ENCODE measurements at regions not wholly inside any gene's neighbourhood (a gene's known extent, or its start where the extent isn't known, plus 50 kb on each side); places are given as distances from the start of the nearest gene placed in this dataset.

DNA sequence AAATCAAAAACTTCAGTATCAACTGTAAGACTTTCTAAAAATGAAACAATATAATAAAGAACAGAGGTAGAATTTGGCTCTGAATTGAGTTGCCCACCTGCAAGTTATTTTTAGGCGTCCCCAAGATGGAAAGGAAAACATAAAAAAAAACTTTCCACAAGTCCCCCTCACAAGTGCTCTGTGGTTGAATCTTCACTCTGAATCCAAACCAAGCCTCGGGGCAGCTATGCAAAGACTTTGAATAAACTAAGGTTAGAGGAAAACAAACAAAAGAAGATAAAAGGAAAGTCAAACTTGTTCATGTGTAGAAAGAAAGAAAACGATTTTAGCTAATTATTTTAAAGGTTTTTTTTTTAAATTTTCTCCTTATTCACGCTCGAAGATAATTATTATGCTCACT, 372.4 kb upstream of the SLIT2 start:
- TF ChIP-seq POLR2AphosphoS5 (IDR thresholded peaks at IDR 0.05) (no peak), POLR2A (IDR thresholded peaks at IDR 0.05) (no peak), EP300 (IDR thresholded peaks at IDR 0.05) (no peak)
- TF ChIP-seq, protein P1, sequence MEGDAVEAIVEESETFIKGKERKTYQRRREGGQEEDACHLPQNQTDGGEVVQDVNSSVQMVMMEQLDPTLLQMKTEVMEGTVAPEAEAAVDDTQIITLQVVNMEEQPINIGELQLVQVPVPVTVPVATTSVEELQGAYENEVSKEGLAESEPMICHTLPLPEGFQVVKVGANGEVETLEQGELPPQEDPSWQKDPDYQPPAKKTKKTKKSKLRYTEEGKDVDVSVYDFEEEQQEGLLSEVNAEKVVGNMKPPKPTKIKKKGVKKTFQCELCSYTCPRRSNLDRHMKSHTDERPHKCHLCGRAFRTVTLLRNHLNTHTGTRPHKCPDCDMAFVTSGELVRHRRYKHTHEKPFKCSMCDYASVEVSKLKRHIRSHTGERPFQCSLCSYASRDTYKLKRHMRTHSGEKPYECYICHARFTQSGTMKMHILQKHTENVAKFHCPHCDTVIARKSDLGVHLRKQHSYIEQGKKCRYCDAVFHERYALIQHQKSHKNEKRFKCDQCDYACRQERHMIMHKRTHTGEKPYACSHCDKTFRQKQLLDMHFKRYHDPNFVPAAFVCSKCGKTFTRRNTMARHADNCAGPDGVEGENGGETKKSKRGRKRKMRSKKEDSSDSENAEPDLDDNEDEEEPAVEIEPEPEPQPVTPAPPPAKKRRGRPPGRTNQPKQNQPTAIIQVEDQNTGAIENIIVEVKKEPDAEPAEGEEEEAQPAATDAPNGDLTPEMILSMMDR (IDR thresholded peaks at IDR 0.05): no peak
